ENCODE measurements at regions not wholly inside any gene's neighbourhood (a gene's known extent, or its start where the extent isn't known, plus 50 kb on each side); places are given as distances from the start of the nearest gene placed in this dataset.

DNA sequence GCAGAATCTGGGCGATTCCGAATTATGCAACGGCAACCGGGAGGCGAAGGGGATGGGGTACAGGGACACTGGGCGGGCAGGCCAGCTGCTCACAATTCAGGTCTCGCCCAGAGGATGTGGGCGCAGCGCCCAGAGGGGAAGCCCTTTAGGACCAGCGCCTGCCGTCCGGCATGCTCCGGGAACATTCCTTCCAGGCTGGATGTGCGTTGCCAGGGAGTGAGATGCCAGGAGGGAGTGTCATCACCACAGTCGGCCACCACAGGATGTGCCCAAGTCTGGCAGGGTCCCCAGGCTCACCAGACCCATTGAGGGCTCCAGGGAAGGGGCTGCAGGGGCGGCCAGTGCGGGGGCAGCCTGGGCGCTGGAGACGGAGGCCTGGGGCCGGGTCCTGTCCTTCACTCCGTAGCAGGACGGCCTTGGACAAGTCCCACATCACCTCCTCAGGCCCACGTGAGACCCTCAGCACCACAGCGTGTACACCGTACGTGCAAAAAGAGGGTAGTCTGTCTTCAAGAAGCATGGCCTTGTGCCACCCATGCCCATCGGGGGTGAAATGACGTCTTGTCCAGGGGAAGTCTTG, 63.9 kb downstream of the FOXL3 start:
- H3K79me2 ChIP-seq (ENCODE audit: insufficient read depth, low read length), result no peaks in the 10 kb centered on the region
- no peak overlapping the region for H2AFZ ChIP-seq (ENCODE audit: low read length)
- H2BK15ac ChIP-seq (ENCODE audit: low read depth, low read length), result no peak overlapping the region
- no peak overlapping the region for H3K4ac ChIP-seq (ENCODE audit: low read depth, low read length)
- H4K91ac ChIP-seq (ENCODE audit: insufficient read length, low read depth, low read length), result no peak overlapping the region
- H3K27ac Mint-ChIP-seq, result no peak overlapping the region; a peak in 1 of 7 replicates
- no peaks in the 10 kb centered on the region for H3K27me3 ChIP-seq (ENCODE audit: insufficient read depth, low read length)
- H3K4me1 Mint-ChIP-seq, result peaks cover 0 to 6% of the 10 kb centered on the region in 2 experiments; a peak in 1 of 4 replicates
- WGBS (ENCODE audit: extremely low coverage, insufficient read length, low lambda C conversion rate), result no CpG with 5 or more reads among the region's 28 CpGs
- H3K9me3 ChIP-seq (ENCODE audit: control insufficient read depth, low read depth, low read length), result no peaks in the 10 kb centered on the region
- no peaks in the 10 kb centered on the region for H3K36me3 Mint-ChIP-seq (ENCODE audit: insufficient read depth in 1 of 3, low read depth in 3 of 3)
- H4K20me1 ChIP-seq (ENCODE audit: control insufficient read depth, insufficient read depth, insufficient read length), result peaks cover 2% of the 10 kb centered on the region
- no peak overlapping the region for H3K4me2 ChIP-seq (ENCODE audit: insufficient read depth, insufficient read length, low read length)
- no peak overlapping the region for H3K9ac ChIP-seq (ENCODE audit: extremely low read depth, insufficient read length, low read length)
- no peak overlapping the region for H3K56ac ChIP-seq (ENCODE audit: insufficient read length, low read depth, low read length)
- DNase-seq, result no peak
- H2BK120ac ChIP-seq (ENCODE audit: low read depth, low read length, poor library complexity, severe bottlenecking), result no peak overlapping the region
- H3K18ac ChIP-seq (ENCODE audit: insufficient read length, low read depth, low read length), result no peak overlapping the region
- no peak overlapping the region for H4K8ac ChIP-seq (replicated peaks; ENCODE audit: insufficient read length, low read depth, low read length)
- no peaks in the 10 kb centered on the region; a peak in 2 of 5 replicates for H3K9me3 Mint-ChIP-seq
- no peak overlapping the region for H4K5ac ChIP-seq (ENCODE audit: insufficient read length, low read depth, low read length)
- no peak overlapping the region for H3K27ac ChIP-seq (ENCODE audit: insufficient read length, low read depth, low read length)
- no peak overlapping the region for H2BK12ac ChIP-seq (ENCODE audit: insufficient read length, low read depth, low read length)
- no peak overlapping the region for H2BK20ac ChIP-seq (ENCODE audit: low read depth, low read length, poor library complexity, severe bottlenecking)
- no peak overlapping the region for H3K4me3 Mint-ChIP-seq
- H3K27me3 Mint-ChIP-seq (ENCODE audit: low read depth), result peaks cover 3% of the 10 kb centered on the region; the same call in 1 of the 2 replicates
- TF ChIP-seq, protein P1, sequence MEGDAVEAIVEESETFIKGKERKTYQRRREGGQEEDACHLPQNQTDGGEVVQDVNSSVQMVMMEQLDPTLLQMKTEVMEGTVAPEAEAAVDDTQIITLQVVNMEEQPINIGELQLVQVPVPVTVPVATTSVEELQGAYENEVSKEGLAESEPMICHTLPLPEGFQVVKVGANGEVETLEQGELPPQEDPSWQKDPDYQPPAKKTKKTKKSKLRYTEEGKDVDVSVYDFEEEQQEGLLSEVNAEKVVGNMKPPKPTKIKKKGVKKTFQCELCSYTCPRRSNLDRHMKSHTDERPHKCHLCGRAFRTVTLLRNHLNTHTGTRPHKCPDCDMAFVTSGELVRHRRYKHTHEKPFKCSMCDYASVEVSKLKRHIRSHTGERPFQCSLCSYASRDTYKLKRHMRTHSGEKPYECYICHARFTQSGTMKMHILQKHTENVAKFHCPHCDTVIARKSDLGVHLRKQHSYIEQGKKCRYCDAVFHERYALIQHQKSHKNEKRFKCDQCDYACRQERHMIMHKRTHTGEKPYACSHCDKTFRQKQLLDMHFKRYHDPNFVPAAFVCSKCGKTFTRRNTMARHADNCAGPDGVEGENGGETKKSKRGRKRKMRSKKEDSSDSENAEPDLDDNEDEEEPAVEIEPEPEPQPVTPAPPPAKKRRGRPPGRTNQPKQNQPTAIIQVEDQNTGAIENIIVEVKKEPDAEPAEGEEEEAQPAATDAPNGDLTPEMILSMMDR (conservative IDR thresholded peaks at IDR 0.05), result no peak
- H3K14ac ChIP-seq (ENCODE audit: insufficient read depth, low read length), result no peak overlapping the region
- no peak overlapping the region for H2BK5ac ChIP-seq (ENCODE audit: insufficient read length, low read length)
- H3K79me1 ChIP-seq (ENCODE audit: insufficient read depth, low read depth, low read length, poor library complexity, severe bottlenecking), result no peaks in the 10 kb centered on the region
- no peak overlapping the region for H2AK5ac ChIP-seq (ENCODE audit: insufficient read length, low read length)
- H3K4me1 ChIP-seq (ENCODE audit: insufficient read depth, low read length), result no peaks in the 10 kb centered on the region
- no peaks in the 10 kb centered on the region for H3K23me2 ChIP-seq (ENCODE audit: insufficient read length, low read depth, low read length, poor library complexity, severe bottlenecking)
- no peak overlapping the region for H3T11ph ChIP-seq (ENCODE audit: low read length)
- no peak overlapping the region for H3K23ac ChIP-seq (ENCODE audit: insufficient read length, low read depth, low read length)
